ENCODE measurements at regions not wholly inside any gene's neighbourhood (a gene's known extent, or its start where the extent isn't known, plus 50 kb on each side); places are given as distances from the start of the nearest gene placed in this dataset.

- no peak overlapping the region for H3K18ac ChIP-seq (ENCODE audit: extremely low read depth, low read length)
- H3K23me2 ChIP-seq (ENCODE audit: low read depth, low read length) = no peaks in the 10 kb centered on the region
- ChIA-PET POLR2A (ENCODE audit: partially characterized antibody) (no interaction called here), CTCF (ENCODE audit: partially characterized antibody) (interaction anchor here (0.6 to 1.7 kb wide), 7 partner anchors 10 to 1003 kb away, joined by 3 to 5 read pairs (median 3); no protein-coding TSS in a partner anchor)
- H4K20me1 ChIP-seq (replicated peaks in 1 of 2; ENCODE audit: control insufficient read depth in 1 of 2, insufficient read depth in 2 of 2, low read length in 2 of 2) = no peaks in the 10 kb centered on the region
- no peak overlapping the region for H3K56ac ChIP-seq (replicated peaks; ENCODE audit: insufficient read length, low read depth, low read length)
- no peaks in the 10 kb centered on the region for H3K36me3 ChIP-seq (ENCODE audit: control insufficient read depth in 2 of 4, insufficient read depth in 4 of 4, low read length in 3 of 4)
- DNase-seq (ENCODE audit: low read depth in 1 of 2, low spot score in 2 of 2) = no peak
- no peak overlapping the region for H3K27ac ChIP-seq (ENCODE audit: low read depth, low read length)
- no peak overlapping the region for H2BK20ac ChIP-seq (ENCODE audit: low read length)
- no peaks in the 10 kb centered on the region for H3K27me3 ChIP-seq (replicated peaks in 1 of 4; ENCODE audit: control insufficient read depth in 3 of 4, extremely low read depth in 1 of 4, insufficient read depth in 3 of 4, low read length in 3 of 4)
- H4K91ac ChIP-seq (replicated peaks; ENCODE audit: insufficient read length, low read length) = no peak overlapping the region
- no peak overlapping the region for H2BK15ac ChIP-seq (ENCODE audit: low read length)
- H3K4me2 ChIP-seq (ENCODE audit: insufficient read depth in 1 of 2, low read depth in 2 of 2, low read length in 2 of 2) = no peak overlapping the region
- H4K5ac ChIP-seq (ENCODE audit: insufficient read length, low read depth, low read length) = no peak overlapping the region
- no peak overlapping the region for H3K14ac ChIP-seq (ENCODE audit: insufficient read length)
- no peak for FAIRE-seq
- H2BK12ac ChIP-seq (ENCODE audit: low read depth, low read length) = no peak overlapping the region
- H3K79me2 ChIP-seq (ENCODE audit: control insufficient read depth in 1 of 2, insufficient read depth in 2 of 2, low read length in 2 of 2) = no peaks in the 10 kb centered on the region
- no peak overlapping the region for H2BK5ac ChIP-seq (ENCODE audit: low read depth, low read length)
- 97% methylated on average over 12 of the region's 13 CpGs; no CpG with 5 or more reads in 1 of the 2 experiments for WGBS, 2 experiments (ENCODE audit: extremely low coverage in 1 of 2, insufficient coverage in 1 of 2, insufficient read length in 1 of 2, insufficient replicate concordance in 2 of 2, low coverage in 1 of 2, low lambda C conversion rate in 2 of 2, missing lambda C conversion rate in 1 of 2)
- H2AK5ac ChIP-seq (ENCODE audit: low read depth, low read length) = no peak overlapping the region
- H2BK120ac ChIP-seq (replicated peaks; ENCODE audit: low read depth, low read length) = no peak overlapping the region
- no peaks in the 10 kb centered on the region for H3K79me1 ChIP-seq (ENCODE audit: low read depth, low read length)
- H3K9ac ChIP-seq (replicated peaks in 1 of 4; ENCODE audit: extremely low read depth in 1 of 4, low read depth in 3 of 4, low read length in 3 of 4) = no peak overlapping the region
- no peak overlapping the region for H3K4ac ChIP-seq (replicated peaks; ENCODE audit: insufficient read length, low read depth, low read length)
- H3K4me3 ChIP-seq (ENCODE audit: extremely low read depth in 1 of 4, insufficient read depth in 2 of 4, low read depth in 3 of 4, low read length in 4 of 4) = no peak overlapping the region
- H3K23ac ChIP-seq (ENCODE audit: insufficient read length) = no peak overlapping the region
- peaks cover 0 to 5% (median 0%) of the 10 kb centered on the region in 4 experiments; a peak in 2 of 7 replicates for H3K4me1 ChIP-seq (replicated peaks in 1 of 4; ENCODE audit: control insufficient read depth in 3 of 4, insufficient read depth in 4 of 4, low read length in 3 of 4)
- H3K9me3 ChIP-seq (ENCODE audit: insufficient read depth in 2 of 2, low read depth in 1 of 2, low read length in 1 of 2) = no peaks in the 10 kb centered on the region
- H4K8ac ChIP-seq (ENCODE audit: extremely low read depth, insufficient read depth, low read length) = no peak overlapping the region
- H2AFZ ChIP-seq (ENCODE audit: low read length) = no peak overlapping the region
- TF ChIP-seq ASH2L (IDR thresholded peaks at IDR 0.05; ENCODE audit: low read length) = no peak
- no peak for TF ChIP-seq YY1 (IDR thresholded peaks at IDR 0.05; ENCODE audit: low read depth, low read length)
- TF ChIP-seq TAF7 (optimal IDR thresholded peaks at IDR 0.05; ENCODE audit: borderline replicate concordance, low read depth, low read length) = no peak
- TF ChIP-seq SIN3A (conservative IDR thresholded peaks at IDR 0.05 in 1 of 2, IDR thresholded peaks at IDR 0.05 in 1 of 2; ENCODE audit: low read depth in 1 of 2, low read length in 2 of 2) = no peak
- TF ChIP-seq ATF3 (IDR thresholded peaks at IDR 0.05; ENCODE audit: insufficient read depth, low read depth, low read length) = no peak
- TF ChIP-seq RNF2 (IDR thresholded peaks at IDR 0.05; ENCODE audit: borderline replicate concordance, low read depth, low read length, missing control alignments, poor library complexity, severe bottlenecking) = no peak
These were observed 322.3 kb upstream of the TBL1XR1 start for GRCh38 chr3:177519588-177519987.
